ENCODE measurements at regions not wholly inside any gene's neighbourhood (a gene's known extent, or its start where the extent isn't known, plus 50 kb on each side); places are given as distances from the start of the nearest gene placed in this dataset.

DNA sequence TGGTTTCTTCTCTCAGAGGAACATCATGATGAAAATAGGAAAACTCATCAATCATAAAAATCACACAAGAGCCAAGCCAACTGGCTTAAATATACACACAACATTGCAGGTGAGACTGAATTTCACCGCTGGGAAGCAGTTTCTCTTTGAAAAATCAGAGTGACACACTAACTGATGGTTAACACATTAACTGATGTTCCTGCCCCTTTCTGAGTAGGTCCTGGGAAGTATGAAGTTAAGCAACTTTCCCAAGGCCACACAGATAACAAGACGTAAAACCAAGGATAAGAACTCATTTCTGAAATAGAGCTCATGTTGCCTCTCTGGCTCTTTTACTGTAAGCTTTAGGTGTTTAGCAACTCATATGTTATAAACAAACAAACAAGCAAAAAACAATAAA, 813.7 kb upstream of the HS3ST1 start:
- no peaks in the 10 kb centered on the region for H3K9me2 ChIP-seq (ENCODE audit: insufficient read depth)
- no peaks in the 10 kb centered on the region for H3F3A ChIP-seq (ENCODE audit: insufficient read depth, low read depth)
- no peaks in the 10 kb centered on the region for H3K9me3 ChIP-seq (ENCODE audit: insufficient read depth, low read depth)
- H3K4me2 ChIP-seq, result no peak overlapping the region
- intact Hi-C loops (cut with micrococcal nuclease; ENCODE audit: unreplicated experiment), result no loop called here
- H3K27me3 ChIP-seq (ENCODE audit: insufficient read depth, low read depth), result no peaks in the 10 kb centered on the region
- CTCF ChIA-PET, result no interaction called here
- DNase-seq, result no peak
- H3K27ac ChIP-seq, result no peak overlapping the region
- POLR2A ChIA-PET (ENCODE audit: unreplicated experiment), result no interaction called here
- BruUV-seq (replicated peaks), result no TSS peak
- H3K4me3 ChIP-seq, result no peak overlapping the region
- no peaks in the 10 kb centered on the region for H3K79me2 ChIP-seq (ENCODE audit: low read depth)
- no peak overlapping the region for H2AFZ ChIP-seq
- no peaks in the 10 kb centered on the region for H3K36me3 ChIP-seq (ENCODE audit: low read depth)
- TF ChIP-seq, protein P1, sequence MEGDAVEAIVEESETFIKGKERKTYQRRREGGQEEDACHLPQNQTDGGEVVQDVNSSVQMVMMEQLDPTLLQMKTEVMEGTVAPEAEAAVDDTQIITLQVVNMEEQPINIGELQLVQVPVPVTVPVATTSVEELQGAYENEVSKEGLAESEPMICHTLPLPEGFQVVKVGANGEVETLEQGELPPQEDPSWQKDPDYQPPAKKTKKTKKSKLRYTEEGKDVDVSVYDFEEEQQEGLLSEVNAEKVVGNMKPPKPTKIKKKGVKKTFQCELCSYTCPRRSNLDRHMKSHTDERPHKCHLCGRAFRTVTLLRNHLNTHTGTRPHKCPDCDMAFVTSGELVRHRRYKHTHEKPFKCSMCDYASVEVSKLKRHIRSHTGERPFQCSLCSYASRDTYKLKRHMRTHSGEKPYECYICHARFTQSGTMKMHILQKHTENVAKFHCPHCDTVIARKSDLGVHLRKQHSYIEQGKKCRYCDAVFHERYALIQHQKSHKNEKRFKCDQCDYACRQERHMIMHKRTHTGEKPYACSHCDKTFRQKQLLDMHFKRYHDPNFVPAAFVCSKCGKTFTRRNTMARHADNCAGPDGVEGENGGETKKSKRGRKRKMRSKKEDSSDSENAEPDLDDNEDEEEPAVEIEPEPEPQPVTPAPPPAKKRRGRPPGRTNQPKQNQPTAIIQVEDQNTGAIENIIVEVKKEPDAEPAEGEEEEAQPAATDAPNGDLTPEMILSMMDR (conservative IDR thresholded peaks at IDR 0.05), result no peak
- no peak for TF ChIP-seq EZH2 (IDR thresholded peaks at IDR 0.05; ENCODE audit: low read depth)
- H3K4me1 ChIP-seq (replicated peaks; ENCODE audit: insufficient read depth), result no peaks in the 10 kb centered on the region
- H4K20me1 ChIP-seq (ENCODE audit: insufficient read depth), result no peaks in the 10 kb centered on the region

DNA sequence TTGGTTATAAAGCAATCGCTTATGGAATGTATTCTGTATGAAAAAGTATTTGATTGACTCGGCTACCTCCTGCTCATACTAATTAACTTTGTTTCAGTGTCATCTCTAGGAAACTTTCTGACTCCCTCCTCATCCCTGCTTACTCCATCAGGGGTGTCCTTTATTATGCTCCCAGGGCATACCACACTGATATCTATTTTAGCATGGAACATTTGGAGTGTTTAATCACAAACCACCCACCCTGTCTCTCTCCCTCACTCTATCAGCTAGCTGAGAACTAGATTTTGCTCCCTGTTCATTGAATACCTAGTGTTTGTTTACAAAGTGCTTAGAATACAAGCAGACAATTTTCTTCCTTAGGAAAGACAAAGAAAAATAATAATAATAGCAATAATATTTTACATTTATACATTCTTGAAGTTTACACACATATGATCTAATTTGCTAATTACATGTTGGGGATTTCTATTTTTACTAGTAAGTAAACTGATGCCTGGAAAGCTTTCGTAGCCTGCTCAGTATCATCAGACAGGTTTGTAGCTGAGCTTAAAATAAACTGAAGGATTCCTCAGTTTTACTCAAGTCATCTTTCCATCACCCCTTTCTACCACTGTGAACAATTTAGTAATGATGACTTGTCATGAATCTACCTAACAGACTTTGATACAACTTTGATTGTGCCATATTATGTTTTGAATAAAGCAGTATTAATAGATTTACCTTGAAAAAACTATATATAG, 811.4 kb upstream of the HS3ST1 start:
- no peaks in the 10 kb centered on the region for H3K36me3 ChIP-seq (ENCODE audit: low read depth)
- no peak overlapping the region for H3K4me2 ChIP-seq
- no peak overlapping the region for H3K27ac ChIP-seq
- no peak for DNase-seq
- H3K79me2 ChIP-seq (ENCODE audit: low read depth), result no peaks in the 10 kb centered on the region
- H4K20me1 ChIP-seq (ENCODE audit: insufficient read depth), result no peaks in the 10 kb centered on the region
- CTCF ChIA-PET, result no interaction called here
- H2AFZ ChIP-seq, result no peak overlapping the region
- no peaks in the 10 kb centered on the region for H3K27me3 ChIP-seq (ENCODE audit: insufficient read depth, low read depth)
- no peaks in the 10 kb centered on the region for H3K9me2 ChIP-seq (ENCODE audit: insufficient read depth)
- H3K9me3 ChIP-seq (ENCODE audit: insufficient read depth, low read depth), result no peaks in the 10 kb centered on the region
- BruUV-seq (replicated peaks), result no TSS peak
- no peaks in the 10 kb centered on the region for H3F3A ChIP-seq (ENCODE audit: insufficient read depth, low read depth)
- H3K4me3 ChIP-seq, result no peak overlapping the region
- no peaks in the 10 kb centered on the region for H3K4me1 ChIP-seq (replicated peaks; ENCODE audit: insufficient read depth)
- intact Hi-C loops (cut with micrococcal nuclease; ENCODE audit: unreplicated experiment), result no loop called here
- POLR2A ChIA-PET (ENCODE audit: unreplicated experiment), result no interaction called here
- TF ChIP-seq EZH2 (IDR thresholded peaks at IDR 0.05; ENCODE audit: low read depth), result no peak

DNA sequence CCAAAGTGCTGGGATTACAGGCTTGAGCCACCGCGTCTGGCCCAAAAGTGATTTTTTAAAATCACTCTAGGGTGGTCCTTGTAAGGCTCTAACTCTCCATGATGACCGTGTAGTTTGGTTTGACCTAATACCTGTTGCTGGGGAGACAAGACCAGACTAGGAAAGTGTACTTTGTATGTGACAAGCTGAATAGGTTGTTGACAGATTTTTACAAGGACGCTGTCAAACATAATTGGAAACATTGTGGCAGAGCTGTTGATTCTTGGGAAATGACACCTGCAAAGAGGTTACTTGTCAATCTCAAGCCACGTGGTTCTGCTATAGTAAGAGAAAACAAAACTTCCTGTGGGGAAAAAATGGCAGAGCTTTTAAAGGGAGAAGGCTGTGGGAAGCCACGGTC, 802.4 kb upstream of the HS3ST1 start:
- POLR2A ChIA-PET (ENCODE audit: unreplicated experiment), result no interaction called here
- Histone ChIP-seq H3K36me3 (ENCODE audit: low read depth) (no peaks in the 10 kb centered on the region), H3K4me2 (no peak overlapping the region), H3K79me2 (ENCODE audit: low read depth) (no peaks in the 10 kb centered on the region), H3K4me3 (no peak overlapping the region), H2AFZ (no peak overlapping the region), H3K27me3 (ENCODE audit: insufficient read depth, low read depth) (no peaks in the 10 kb centered on the region), H3K9me3 (ENCODE audit: insufficient read depth, low read depth) (no peaks in the 10 kb centered on the region), H4K20me1 (ENCODE audit: insufficient read depth) (no peaks in the 10 kb centered on the region), H3F3A (ENCODE audit: insufficient read depth, low read depth) (no peaks in the 10 kb centered on the region), H3K27ac (no peak overlapping the region), H3K9me2 (ENCODE audit: insufficient read depth) (no peaks in the 10 kb centered on the region), H3K4me1 (replicated peaks; ENCODE audit: insufficient read depth) (no peaks in the 10 kb centered on the region)
- intact Hi-C loops (cut with micrococcal nuclease; ENCODE audit: unreplicated experiment), result no loop called here
- TF ChIP-seq EZH2 (IDR thresholded peaks at IDR 0.05; ENCODE audit: low read depth), result no peak
- TF ChIP-seq, protein P1 (conservative IDR thresholded peaks at IDR 0.05), result no peak
- CTCF ChIA-PET, result no interaction called here
- no TSS peak for BruUV-seq (replicated peaks)
- DNase-seq, result no peak

DNA sequence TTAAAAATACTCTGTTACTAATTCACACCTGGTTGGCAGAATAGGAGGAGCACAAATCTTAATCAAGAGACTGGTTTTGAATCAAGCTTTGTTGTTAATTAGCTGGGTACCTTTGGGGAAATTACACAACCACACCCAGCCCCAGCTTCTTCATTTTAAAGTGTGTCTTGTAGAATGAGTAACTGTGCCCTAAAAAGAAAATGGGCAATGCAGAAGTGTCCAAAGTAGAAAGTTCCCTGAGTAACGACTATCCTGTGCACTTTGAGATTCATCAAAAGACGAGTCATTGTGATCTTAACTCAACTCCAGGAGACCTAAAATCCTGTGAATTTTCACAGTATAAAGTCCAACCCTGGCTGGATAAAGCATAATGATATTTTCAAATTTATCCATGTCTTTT, 792.3 kb upstream of the HS3ST1 start:
- H3K79me2 ChIP-seq (ENCODE audit: low read depth), result no peaks in the 10 kb centered on the region
- no peak overlapping the region for H3K27ac ChIP-seq
- no peaks in the 10 kb centered on the region for H3K9me3 ChIP-seq (ENCODE audit: insufficient read depth, low read depth)
- H3K4me1 ChIP-seq (replicated peaks; ENCODE audit: insufficient read depth), result no peaks in the 10 kb centered on the region
- ChIA-PET CTCF (no interaction called here), POLR2A (ENCODE audit: unreplicated experiment) (no interaction called here)
- no peak overlapping the region for H2AFZ ChIP-seq
- BruUV-seq (replicated peaks), result no TSS peak
- no peaks in the 10 kb centered on the region for H3K27me3 ChIP-seq (ENCODE audit: insufficient read depth, low read depth)
- H3F3A ChIP-seq (ENCODE audit: insufficient read depth, low read depth), result no peaks in the 10 kb centered on the region
- H3K9me2 ChIP-seq (ENCODE audit: insufficient read depth), result no peaks in the 10 kb centered on the region
- no peak for DNase-seq
- intact Hi-C loops (cut with micrococcal nuclease; ENCODE audit: unreplicated experiment), result no loop called here
- H3K4me3 ChIP-seq, result no peak overlapping the region
- no peaks in the 10 kb centered on the region for H3K36me3 ChIP-seq (ENCODE audit: low read depth)
- no peak overlapping the region for H3K4me2 ChIP-seq
- H4K20me1 ChIP-seq (ENCODE audit: insufficient read depth), result no peaks in the 10 kb centered on the region
- TF ChIP-seq, protein P1 (conservative IDR thresholded peaks at IDR 0.05), result no peak
- no peak for TF ChIP-seq EZH2 (IDR thresholded peaks at IDR 0.05; ENCODE audit: low read depth)

All from PC-9 (cell line).